Naive thymus-derived CD4-positive, alpha-beta T cell (primary cell): ENCODE measurements at regions not wholly inside any gene's neighbourhood (a gene's known extent, or its start where the extent isn't known, plus 50 kb on each side); places are given as distances from the start of the nearest gene placed in this dataset.
"Not testable (repeated sequence)": the region's sequence is repeated elsewhere in the genome, so short reads cannot be mapped to it uniquely, and the experiment has no call there.

Experiments used
- ATAC-seq: fragments of 150-1000 bp; cut with Tn5 transposase; 2 replicates; pipeline ENCODE4 v1.10.0; 2021; ENCODE audit warnings: mild to moderate bottlenecking, moderate library complexity
- CTCF ChIA-PET: fragments of 350-600 bp; sonication (Branson Sonifier 250); formaldehyde crosslinking; loops from one replicate; lab custom pipeline; 2021; ENCODE audit warnings: antibody characterized with exemption; lab: Charles Lee
- POLR2A ChIA-PET: fragments of 350-600 bp; sonication (Branson Sonifier 250); formaldehyde crosslinking; loops from one replicate; lab custom pipeline; 2021; ENCODE audit warnings: antibody characterized with exemption, inconsistent platforms; lab: Charles Lee
- DNase-seq, 9 donors: peaks; one replicate each; pipeline versions ENCODE4 v3.0.0 to v3.0.0-alpha.2; 2020 to 2022; ENCODE audit warnings: mixed read lengths in 1 of 9
- H3K27ac ChIP-seq: one replicate; pipeline ENCODE4 v1.7.0; 2013; ENCODE audit warnings: mild to moderate bottlenecking, low read depth, low read length, moderate library complexity
- H3K27me3 ChIP-seq, 2 donors: one replicate each; pipeline ENCODE4 v1.7.0; 2013; ENCODE audit warnings: low read length in 2 of 2, mild to moderate bottlenecking in 2 of 2, moderate library complexity in 2 of 2; ENCODE audit not compliant: control insufficient read depth in 2 of 2, insufficient read depth in 2 of 2
- H3K36me3 ChIP-seq, 3 experiments: 1 replicate in 2 of 3; 2 replicates in 1 of 3; pipeline ENCODE4 v1.7.0; 2013; ENCODE audit warnings: low read length in 3 of 3, mild to moderate bottlenecking in 3 of 3, moderate library complexity in 1 of 3; ENCODE audit not compliant: insufficient read depth in 3 of 3, control insufficient read depth in 2 of 3
- H3K4me1 ChIP-seq, 2 donors: one replicate each; pipeline ENCODE4 v1.7.0; 2013; ENCODE audit warnings: low read length in 2 of 2, mild to moderate bottlenecking in 2 of 2, moderate library complexity in 1 of 2; ENCODE audit not compliant: control insufficient read depth in 2 of 2, insufficient read depth in 2 of 2
- H3K4me3 ChIP-seq: 2 replicates; pipeline ENCODE4 v1.7.0; 2013; ENCODE audit warnings: mild to moderate bottlenecking, low read length
- H3K9me3 ChIP-seq, 3 experiments: 1 replicate in 2 of 3; 2 replicates in 1 of 3; pipeline ENCODE4 v1.7.0; 2013; ENCODE audit warnings: low read length in 3 of 3; ENCODE audit not compliant: control insufficient read depth in 2 of 3
- H3K27ac Mint-ChIP-seq, 9 donors: one replicate each; pipeline ENCODE4 v1.8.0; 2020 to 2022; ENCODE audit warnings: mixed read lengths in 9 of 9, mild to moderate bottlenecking in 8 of 9, moderate library complexity in 5 of 9, inconsistent platforms in 2 of 9
- H3K27me3 Mint-ChIP-seq, 5 donors: one replicate each; pipeline ENCODE4 v1.8.0; 2021 to 2022; ENCODE audit warnings: mixed read lengths in 5 of 5, mild to moderate bottlenecking in 1 of 5
- H3K36me3 Mint-ChIP-seq, 5 donors: one replicate each; pipeline ENCODE4 v1.8.0; 2020 to 2022; ENCODE audit warnings: mixed read lengths in 5 of 5, mild to moderate bottlenecking in 3 of 5, inconsistent platforms in 1 of 5
- H3K4me1 Mint-ChIP-seq, 7 donors: one replicate each; pipeline ENCODE4 v1.8.0; 2020 to 2022; ENCODE audit warnings: mixed read lengths in 7 of 7, mild to moderate bottlenecking in 3 of 7, inconsistent platforms in 1 of 7
- H3K4me3 Mint-ChIP-seq, 10 donors: one replicate each; pipeline ENCODE4 v1.8.0; 2020 to 2022; ENCODE audit warnings: mild to moderate bottlenecking in 10 of 10, mixed read lengths in 10 of 10, moderate library complexity in 6 of 10, inconsistent platforms in 2 of 10
- H3K9me3 Mint-ChIP-seq, 11 donors: one replicate each; pipeline ENCODE4 v1.8.0; 2020 to 2022; ENCODE audit warnings: mixed read lengths in 11 of 11, mild to moderate bottlenecking in 4 of 11, inconsistent platforms in 1 of 11, moderate library complexity in 1 of 11
- intact Hi-C, 2 donors: fragments of 100-400 bp; cut with micrococcal nuclease; formaldehyde crosslinking; loops; one replicate each; pipeline ENCODE4 v1.15.1; 2023

DNA sequence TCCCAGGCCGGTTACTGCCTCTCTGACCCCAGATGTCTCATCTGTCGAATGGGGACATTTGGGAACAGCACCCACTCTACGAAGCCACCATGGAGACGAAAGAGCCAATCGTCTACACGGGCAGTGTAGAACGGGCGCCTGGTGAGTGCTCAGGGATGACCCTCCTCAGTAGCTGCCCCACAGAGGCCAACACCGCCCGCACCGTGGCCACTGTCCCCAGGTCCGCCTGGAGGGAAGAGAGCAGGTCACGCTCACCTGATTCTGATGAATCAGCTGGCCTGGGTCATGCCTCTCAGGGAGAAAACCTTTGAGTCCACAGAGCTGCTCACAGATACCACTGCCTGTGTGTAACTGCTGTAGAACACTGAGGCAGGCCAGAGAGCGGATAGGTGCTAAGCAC, 105.1 kb upstream of the EFCAB3 start:
- intact Hi-C loops, H3K4me3 Mint-ChIP-seq, H3K9me3 Mint-ChIP-seq, H3K27me3 ChIP-seq, ATAC-seq, H3K27me3 Mint-ChIP-seq, H3K27ac ChIP-seq, H3K36me3 ChIP-seq, H3K4me1 Mint-ChIP-seq, H3K4me3 ChIP-seq, CTCF ChIA-PET, H3K9me3 ChIP-seq, H3K27ac Mint-ChIP-seq, H3K4me1 ChIP-seq, POLR2A ChIA-PET, H3K36me3 Mint-ChIP-seq, DNase-seq: not testable (repeated sequence)

DNA sequence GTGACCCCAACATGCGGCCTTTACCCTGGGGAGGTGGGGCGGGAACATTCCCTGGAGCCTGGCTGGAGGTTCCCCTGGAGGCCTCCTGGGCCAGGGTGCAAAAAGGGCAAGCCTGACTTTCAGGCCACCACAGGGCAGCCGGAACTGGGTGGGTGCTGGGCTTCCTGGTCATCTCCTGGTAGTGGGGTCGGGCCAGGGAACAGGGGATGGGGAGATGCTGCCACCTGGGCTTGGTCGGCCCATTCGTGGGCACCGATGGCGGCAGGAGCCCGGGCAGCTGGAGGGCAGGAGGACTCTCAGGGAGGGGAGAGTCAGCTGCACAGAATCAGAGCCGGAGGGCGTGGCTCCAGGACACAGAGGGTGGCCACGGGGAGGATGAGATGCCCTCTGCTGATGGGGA, 112.0 kb upstream of the EFCAB3 start:
- not testable (repeated sequence) for ATAC-seq

DNA sequence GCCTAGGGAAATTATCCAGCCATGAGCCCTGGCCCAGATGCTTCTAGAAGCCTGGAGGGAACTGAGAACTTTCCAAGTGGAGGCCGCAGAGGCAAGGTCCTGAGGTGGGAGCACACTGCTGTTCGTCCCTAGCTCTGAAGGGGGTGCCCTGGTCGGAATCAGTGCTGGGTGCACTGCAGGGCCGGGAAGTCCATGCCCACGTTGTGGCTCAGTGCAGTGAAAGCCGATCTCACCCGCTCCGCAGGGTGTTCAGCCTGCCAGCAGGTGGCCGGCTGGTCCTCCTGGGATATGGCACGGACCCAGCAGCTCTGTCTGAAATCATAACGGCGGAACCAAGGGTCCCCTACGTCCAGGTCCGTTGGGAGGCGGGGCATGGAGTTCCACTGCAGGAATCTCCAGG, 115.4 kb upstream of the EFCAB3 start:
- ATAC-seq, H3K36me3 ChIP-seq, H3K27me3 ChIP-seq, DNase-seq, H3K4me3 Mint-ChIP-seq, H3K27ac ChIP-seq, H3K9me3 Mint-ChIP-seq, H3K27ac Mint-ChIP-seq, H3K36me3 Mint-ChIP-seq, POLR2A ChIA-PET, H3K4me1 Mint-ChIP-seq, H3K4me1 ChIP-seq, CTCF ChIA-PET, intact Hi-C loops, H3K27me3 Mint-ChIP-seq, H3K4me3 ChIP-seq, H3K9me3 ChIP-seq: not testable (repeated sequence)

More for the DNA sequence above, 112.0 kb upstream of the EFCAB3 start:
- CTCF ChIA-PET, H3K27ac ChIP-seq, H3K4me3 Mint-ChIP-seq, H3K4me1 ChIP-seq, DNase-seq, H3K9me3 Mint-ChIP-seq, H3K27me3 ChIP-seq, H3K27me3 Mint-ChIP-seq, H3K9me3 ChIP-seq, H3K36me3 ChIP-seq, H3K27ac Mint-ChIP-seq, H3K4me1 Mint-ChIP-seq, H3K36me3 Mint-ChIP-seq, intact Hi-C loops, H3K4me3 ChIP-seq, POLR2A ChIA-PET: not testable (repeated sequence)

DNA sequence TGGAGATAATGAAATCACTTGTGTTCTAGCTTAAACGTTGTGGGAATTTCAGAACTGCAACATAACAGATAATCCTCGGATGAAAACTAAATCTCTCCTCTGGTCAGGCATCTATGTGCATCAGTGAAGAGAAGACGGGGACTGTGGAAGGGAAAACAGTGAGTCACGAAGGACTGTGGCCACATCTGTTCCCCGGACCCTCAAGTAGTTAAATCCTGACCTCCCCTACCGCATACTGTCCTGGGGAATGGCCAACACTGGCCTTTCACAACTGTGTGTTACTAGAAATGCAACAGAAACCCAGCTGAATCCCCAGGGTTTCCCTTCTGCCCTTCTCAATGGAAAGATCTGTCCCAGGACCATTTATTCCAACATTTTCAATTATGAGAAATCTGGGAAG, 124.6 kb upstream of the EFCAB3 start:
- POLR2A ChIA-PET, H3K4me1 Mint-ChIP-seq, ATAC-seq, H3K27me3 Mint-ChIP-seq, intact Hi-C loops, CTCF ChIA-PET, DNase-seq, H3K9me3 Mint-ChIP-seq, H3K36me3 ChIP-seq, H3K27me3 ChIP-seq, H3K4me3 ChIP-seq, H3K4me1 ChIP-seq, H3K36me3 Mint-ChIP-seq, H3K9me3 ChIP-seq, H3K27ac Mint-ChIP-seq, H3K4me3 Mint-ChIP-seq, H3K27ac ChIP-seq: not testable (repeated sequence)

DNA sequence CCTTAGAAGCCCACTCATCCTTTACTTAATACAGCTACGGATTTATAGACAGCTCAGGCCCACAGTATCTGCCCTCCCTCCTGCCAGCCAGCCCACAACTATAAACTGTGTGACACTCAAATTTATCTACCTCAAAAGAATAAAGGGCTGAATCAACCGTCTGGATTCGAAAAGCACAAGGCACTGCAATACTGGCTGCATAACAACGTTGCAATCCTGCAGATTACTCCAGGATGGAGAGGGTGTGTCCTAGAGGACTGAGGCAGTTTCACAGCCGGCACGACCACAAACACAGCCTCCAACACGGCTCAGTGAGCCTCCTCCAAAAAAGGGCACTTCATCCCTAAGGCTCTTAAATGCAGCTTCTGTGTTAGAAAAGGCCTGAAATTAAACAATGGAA, 138.3 kb upstream of the EFCAB3 start:
- intact Hi-C loops, H3K4me1 ChIP-seq, H3K36me3 ChIP-seq, H3K9me3 ChIP-seq, H3K4me1 Mint-ChIP-seq, H3K4me3 Mint-ChIP-seq, CTCF ChIA-PET, H3K36me3 Mint-ChIP-seq, POLR2A ChIA-PET, H3K4me3 ChIP-seq, DNase-seq, ATAC-seq, H3K27ac Mint-ChIP-seq, H3K9me3 Mint-ChIP-seq, H3K27ac ChIP-seq, H3K27me3 ChIP-seq: not testable (repeated sequence)
- peaks cover 0 to 27% (median 17%) of the 10 kb centered on the region in 5 donors for H3K27me3 Mint-ChIP-seq

DNA sequence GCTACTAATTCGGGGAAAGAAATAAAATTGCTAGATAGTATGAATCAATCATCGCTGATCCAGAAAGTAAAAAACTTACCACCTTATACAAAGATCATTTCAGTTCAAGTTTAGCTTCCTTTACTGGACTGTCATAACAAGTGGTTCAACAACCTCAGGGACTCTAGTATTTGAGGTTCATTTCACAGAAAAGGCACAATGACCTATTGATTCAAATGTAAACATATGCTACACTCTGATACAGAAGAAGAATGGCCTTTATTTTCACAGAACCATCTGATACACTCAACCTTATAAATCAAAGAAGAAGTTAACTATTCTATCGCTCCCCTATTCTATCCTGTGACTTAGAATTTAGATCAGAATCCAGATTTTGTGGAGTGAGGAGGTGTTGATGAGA, 140.8 kb upstream of the EFCAB3 start:
- intact Hi-C loops = not testable (repeated sequence)

DNA sequence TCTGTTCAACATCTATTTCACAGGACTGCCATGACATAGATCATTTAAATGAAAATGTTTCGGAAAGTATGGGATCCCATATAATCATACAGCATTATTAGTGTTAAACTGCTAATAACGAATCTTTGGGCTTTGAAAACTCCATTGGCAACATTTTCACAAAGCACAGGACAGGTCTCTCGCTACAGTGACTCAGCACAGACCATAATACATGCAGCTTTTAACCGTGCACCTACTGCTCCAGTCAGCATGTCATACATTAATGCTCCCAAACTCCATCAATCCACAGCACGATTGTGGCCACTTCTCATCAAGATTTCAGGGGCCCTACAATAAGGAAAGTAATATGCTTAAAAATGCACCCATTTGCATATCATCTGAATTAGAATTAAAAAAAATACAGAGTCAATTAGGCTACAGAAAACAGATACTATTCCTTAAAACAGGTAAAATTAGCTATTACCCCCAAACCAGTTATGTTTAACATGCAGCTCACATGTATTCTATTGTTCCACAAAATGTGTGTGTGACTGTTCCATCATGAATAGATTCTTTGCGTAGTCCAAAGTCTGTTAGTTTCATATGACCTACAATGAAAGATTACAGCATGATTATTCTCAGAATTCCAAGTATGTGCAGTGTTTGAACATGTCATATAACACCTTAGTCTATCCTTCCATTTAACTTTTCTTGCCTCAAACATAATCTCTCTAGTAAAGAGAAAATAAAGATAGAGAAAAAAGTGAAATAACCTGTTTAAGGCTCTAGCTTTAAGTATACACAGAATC, 141.6 kb upstream of the EFCAB3 start:
- CTCF ChIA-PET, H3K27ac ChIP-seq, H3K9me3 Mint-ChIP-seq, H3K4me3 ChIP-seq, DNase-seq, H3K4me3 Mint-ChIP-seq, H3K27ac Mint-ChIP-seq, intact Hi-C loops, POLR2A ChIA-PET, H3K4me1 ChIP-seq, ATAC-seq, H3K36me3 Mint-ChIP-seq, H3K36me3 ChIP-seq, H3K4me1 Mint-ChIP-seq, H3K27me3 ChIP-seq, H3K9me3 ChIP-seq: not testable (repeated sequence)
- peaks cover 5 to 23% (median 13%) of the 10 kb centered on the region in 5 donors for H3K27me3 Mint-ChIP-seq

More for the DNA sequence above, 140.8 kb upstream of the EFCAB3 start:
- H3K4me3 Mint-ChIP-seq, H3K4me1 ChIP-seq, H3K36me3 Mint-ChIP-seq, POLR2A ChIA-PET, H3K27ac Mint-ChIP-seq, H3K4me3 ChIP-seq, H3K9me3 ChIP-seq, CTCF ChIA-PET, H3K27ac ChIP-seq, H3K36me3 ChIP-seq, H3K4me1 Mint-ChIP-seq, ATAC-seq, H3K9me3 Mint-ChIP-seq, H3K27me3 ChIP-seq, DNase-seq: not testable (repeated sequence)
- H3K27me3 Mint-ChIP-seq = peaks cover 5 to 25% (median 13%) of the 10 kb centered on the region in 5 donors
